ENCODE measurements at regions not wholly inside any gene's neighbourhood (a gene's known extent, or its start where the extent isn't known, plus 50 kb on each side); places are given as distances from the start of the nearest gene placed in this dataset.

GRCh38 chr4:4711902-4712301 lies 147.6 kb upstream of the MSX1 start:
- no peak for TF ChIP-seq POLR2A (IDR thresholded peaks at IDR 0.05)
- no peak for TF ChIP-seq CTCF (IDR thresholded peaks at IDR 0.05)
- no peak for TF ChIP-seq EP300 (IDR thresholded peaks at IDR 0.05)

All from ovary (tissue), 3 donors.